Stimulated activated CD8-positive, alpha-beta memory T cell treated with anti-CD3 and anti-CD28 coated beads, Interleukin-2, amount 100 ng/mL, for 48 hours (primary cell): ENCODE measurements at regions not wholly inside any gene's neighbourhood (a gene's known extent, or its start where the extent isn't known, plus 50 kb on each side); places are given as distances from the start of the nearest gene placed in this dataset.
"Not testable (repeated sequence)": the region's sequence is repeated elsewhere in the genome, so short reads cannot be mapped to it uniquely, and the experiment has no call there.

Experiments
- DNase-seq, 2 donors: peaks; one replicate each; pipeline ENCODE4 v3.0.0-alpha.2; 2020; ENCODE audit warnings: low read depth in 2 of 2

- DNase-seq, result not testable (repeated sequence)
These were observed 131.5 kb downstream of the PLCE1 start for GRCh38 chr10:94125268-94125667.

- DNase-seq, result no peak
These were observed 132.1 kb downstream of the PLCE1 start for GRCh38 chr10:94125856-94126255.

- no peak for DNase-seq
These were observed 135.8 kb downstream of the PLCE1 start for GRCh38 chr10:94129393-94130130.

- DNase-seq, result no peak
These were observed 138.2 kb downstream of the PLCE1 start for GRCh38 chr10:94131885-94132284.

GRCh38 chr10:94133239-94133638, 139.5 kb downstream of the PLCE1 start:
- DNase-seq, result no peak

- no peak for DNase-seq
These were observed 144.0 kb downstream of the PLCE1 start for GRCh38 chr10:94137747-94138146.

GRCh38 chr10:94138391-94138790, 144.7 kb downstream of the PLCE1 start:
- DNase-seq, result no peak

GRCh38 chr10:94143261-94143660, 149.5 kb downstream of the PLCE1 start:
- no peak for DNase-seq

GRCh38 chr10:94146313-94146712, 152.6 kb downstream of the PLCE1 start:
- no peak for DNase-seq

GRCh38 chr10:94146746-94147145, 153.0 kb downstream of the PLCE1 start:
- no peak for DNase-seq

GRCh38 chr10:94149702-94150101, 156.0 kb downstream of the PLCE1 start:
- DNase-seq, result no peak

- DNase-seq, result no peak
These were observed 156.9 kb downstream of the PLCE1 start for GRCh38 chr10:94150541-94151184.

GRCh38 chr10:94155722-94156271, 162.1 kb downstream of the PLCE1 start:
- DNase-seq, result no peak

- DNase-seq, result no peak
These were observed 162.7 kb downstream of the PLCE1 start for GRCh38 chr10:94156453-94156852.

GRCh38 chr10:94165158-94165611, 171.5 kb downstream of the PLCE1 start:
- DNase-seq, result not testable (repeated sequence)

GRCh38 chr10:94172332-94172731, 178.6 kb downstream of the PLCE1 start:
- DNase-seq, result no peak

GRCh38 chr10:94173594-94173993, 179.9 kb downstream of the PLCE1 start:
- no peak for DNase-seq

- no peak for DNase-seq
These were observed 181.1 kb downstream of the PLCE1 start for GRCh38 chr10:94174838-94175237.

GRCh38 chr10:94178475-94179253, 184.1 kb downstream of the NOC3L start:
- DNase-seq, result no peak

GRCh38 chr10:94180576-94180975, 182.2 kb downstream of the NOC3L start:
- DNase-seq, result no peak

- DNase-seq, result no peak
These were observed 179.0 kb downstream of the NOC3L start for GRCh38 chr10:94183666-94184264.

- no peak for DNase-seq
These were observed 176.0 kb downstream of the NOC3L start for GRCh38 chr10:94186722-94187121.
